ENCODE measurements at regions not wholly inside any gene's neighbourhood (a gene's known extent, or its start where the extent isn't known, plus 50 kb on each side); places are given as distances from the start of the nearest gene placed in this dataset.
A peak's percentile ranks its signal among the peaks of the same experiment; 100 is the strongest.

DNA sequence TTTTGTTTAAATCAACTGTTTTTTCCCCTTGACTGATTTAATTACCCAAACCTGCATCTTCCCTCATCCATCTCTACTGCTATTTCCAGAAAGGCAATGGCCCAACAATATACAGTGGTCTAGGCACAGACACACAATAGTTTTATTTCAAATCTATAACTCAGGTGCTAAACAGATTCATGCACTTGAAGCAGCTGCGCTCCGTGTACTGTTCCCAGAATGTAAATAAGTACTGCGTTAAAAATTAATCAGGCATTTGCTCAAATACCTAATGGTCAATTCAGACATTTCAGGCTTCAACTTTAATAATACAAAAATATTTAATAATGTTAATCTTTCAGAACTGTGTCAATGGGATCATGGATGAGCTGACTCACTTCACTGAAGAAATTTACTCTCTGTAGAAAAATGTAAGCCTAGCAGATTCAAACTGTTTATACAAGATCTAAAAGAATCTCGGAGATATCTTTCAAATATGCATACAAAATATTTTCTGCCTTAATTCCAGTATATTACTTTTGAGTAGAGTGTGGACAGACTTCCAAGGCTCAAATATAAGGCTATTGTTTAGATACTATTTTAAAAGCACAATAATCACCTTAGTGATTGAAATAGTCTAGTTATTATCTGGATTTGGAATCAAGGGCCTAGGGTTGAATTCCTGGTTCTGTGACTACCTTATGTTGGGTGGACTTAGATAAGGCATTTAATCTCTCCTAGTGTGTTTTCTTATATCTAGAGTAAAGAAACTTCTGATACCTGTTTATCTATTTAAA, 97.4 kb upstream of the PSMD7 start:
- Histone ChIP-seq H3K4me1 (no peaks in the 10 kb centered on the region), H3K36me3 (no peaks in the 10 kb centered on the region), H3K27ac (no peak overlapping the region), H3K27me3 (no peaks in the 10 kb centered on the region), H3K9me3 (replicated peaks) (no peaks in the 10 kb centered on the region), H3K4me3 (no peak overlapping the region)
- DNase-seq: no peak

DNA sequence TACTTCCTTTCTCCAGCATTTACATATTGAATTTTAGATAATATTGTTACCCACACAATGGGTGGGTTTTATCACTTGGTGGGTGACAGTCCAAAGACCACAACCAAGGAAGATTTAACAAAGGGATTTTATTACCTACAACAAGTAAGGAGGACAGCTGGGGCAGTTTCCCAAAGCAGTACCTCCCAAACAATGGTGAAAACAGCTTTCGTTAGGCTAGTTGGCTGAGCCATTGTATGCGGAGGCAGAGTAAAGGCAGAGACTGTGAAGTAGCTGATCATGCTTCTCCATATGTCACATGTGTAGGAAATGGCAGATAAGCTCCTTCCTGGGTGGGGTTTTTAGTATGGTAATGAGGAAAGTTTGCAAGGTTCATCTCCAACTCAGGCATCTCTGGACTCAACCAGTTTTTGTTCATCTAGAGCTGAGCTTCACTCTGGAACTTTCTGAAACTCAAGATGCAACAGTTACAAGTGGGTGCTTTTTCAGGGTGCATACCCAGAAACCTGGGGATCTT, 104.3 kb upstream of the PSMD7 start:
- Histone ChIP-seq H3K9me3 (replicated peaks) (no peaks in the 10 kb centered on the region), H3K4me1 (no peaks in the 10 kb centered on the region)
- no peak for DNase-seq

DNA sequence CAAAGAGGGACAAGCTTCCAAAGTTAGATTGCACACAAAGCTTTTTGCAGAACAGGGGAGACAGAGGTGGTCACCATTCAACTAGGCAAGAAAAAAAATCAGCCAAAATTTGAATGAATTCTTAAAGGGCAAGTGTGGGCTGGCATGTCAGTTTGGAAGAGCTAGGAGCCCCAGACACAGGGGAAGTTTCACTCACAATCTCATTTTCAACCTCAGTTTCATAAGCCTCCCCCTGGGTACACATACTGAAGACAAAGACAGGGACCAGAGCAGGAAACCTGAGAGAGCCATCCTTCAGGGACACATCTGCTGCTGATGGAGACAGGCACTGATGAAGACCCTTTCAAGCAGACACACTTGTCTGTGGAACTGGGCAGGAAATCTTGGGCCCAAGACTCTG, 106.3 kb upstream of the PSMD7 start:
- Histone ChIP-seq H3K27me3 (no peaks in the 10 kb centered on the region), H3K36me3 (no peaks in the 10 kb centered on the region), H3K4me1 (no peaks in the 10 kb centered on the region), H3K4me3 (no peak overlapping the region), H3K9me3 (replicated peaks) (no peaks in the 10 kb centered on the region), H3K27ac (no peak overlapping the region)
- DNase-seq: no peak

More for the DNA sequence above, 104.3 kb upstream of the PSMD7 start:
- H3K27me3 ChIP-seq: no peaks in the 10 kb centered on the region
- H3K36me3 ChIP-seq: no peaks in the 10 kb centered on the region
- no peak overlapping the region for H3K4me3 ChIP-seq
- no peak overlapping the region for H3K27ac ChIP-seq

DNA sequence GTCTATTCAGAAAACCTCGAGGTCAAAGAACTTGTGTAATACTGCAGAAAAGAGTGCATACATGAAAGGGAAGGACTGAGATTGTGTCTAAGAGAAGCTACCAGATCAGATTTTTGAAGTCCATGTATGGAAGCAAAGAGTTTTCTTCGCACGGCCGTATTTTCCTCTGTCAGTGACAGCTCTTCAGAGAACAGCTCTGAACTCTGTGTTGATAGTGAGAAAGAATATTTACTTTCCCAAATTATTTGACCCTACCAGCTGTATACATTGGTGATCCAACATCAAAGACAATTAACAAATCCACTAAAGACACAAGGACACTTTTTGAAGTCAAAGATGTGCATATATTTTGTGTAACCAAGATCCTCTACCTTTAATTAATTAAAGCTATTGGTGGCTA, 107.8 kb upstream of the PSMD7 start:
- DNase-seq: no peak
- Histone ChIP-seq H3K36me3 (no peaks in the 10 kb centered on the region), H3K27me3 (no peaks in the 10 kb centered on the region)

DNA sequence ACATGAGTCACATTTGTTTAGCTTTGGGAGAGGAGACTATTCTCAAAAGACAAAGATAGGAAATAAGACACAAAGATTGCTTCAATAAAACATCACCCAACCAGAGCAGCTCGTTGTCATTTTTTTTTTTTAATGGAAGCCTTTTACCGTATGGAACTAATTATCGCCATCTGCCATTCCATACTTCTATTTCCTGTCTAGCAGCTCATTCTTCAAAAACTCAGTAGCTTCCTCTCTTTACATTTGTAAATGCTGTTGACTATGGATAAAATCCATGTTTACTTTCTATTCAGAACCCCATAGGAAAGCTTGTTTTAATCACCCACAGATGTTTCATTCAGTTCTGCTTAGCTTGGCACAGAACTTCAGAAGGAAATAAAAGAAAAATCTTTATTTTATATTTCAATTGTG, 110.0 kb upstream of the PSMD7 start:
- H3K36me3 ChIP-seq: no peaks in the 10 kb centered on the region
- H3K9me3 ChIP-seq (replicated peaks): no peaks in the 10 kb centered on the region
- H3K27ac ChIP-seq: no peak overlapping the region
- no peaks in the 10 kb centered on the region for H3K27me3 ChIP-seq
- H3K4me1 ChIP-seq: no peaks in the 10 kb centered on the region
- H3K4me3 ChIP-seq: no peak overlapping the region
- no peak for DNase-seq

More for the DNA sequence above, 107.8 kb upstream of the PSMD7 start:
- Histone ChIP-seq H3K4me3 (no peak overlapping the region), H3K4me1 (no peaks in the 10 kb centered on the region), H3K9me3 (replicated peaks) (no peaks in the 10 kb centered on the region), H3K27ac (no peak overlapping the region)

DNA sequence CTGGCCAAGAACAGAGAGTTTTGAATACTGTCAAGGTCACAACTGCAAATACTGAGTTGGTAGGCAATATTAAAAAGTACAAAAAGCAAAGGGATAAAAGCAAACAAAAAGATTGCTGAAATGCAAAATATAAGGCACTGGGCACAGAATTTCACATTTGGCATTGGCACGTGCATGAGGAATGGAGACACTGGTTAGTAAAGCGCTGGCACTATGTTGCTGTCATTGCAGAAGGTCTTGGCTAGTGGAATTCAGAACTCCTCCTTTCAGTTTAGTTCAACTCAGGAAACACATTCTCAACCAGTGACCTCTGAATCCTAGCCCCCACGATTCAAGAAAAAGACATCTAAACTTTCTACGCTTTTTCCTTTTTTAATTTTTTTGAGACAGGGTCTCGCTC, 111.8 kb upstream of the PSMD7 start:
- no peak overlapping the region for H3K27ac ChIP-seq

DNA sequence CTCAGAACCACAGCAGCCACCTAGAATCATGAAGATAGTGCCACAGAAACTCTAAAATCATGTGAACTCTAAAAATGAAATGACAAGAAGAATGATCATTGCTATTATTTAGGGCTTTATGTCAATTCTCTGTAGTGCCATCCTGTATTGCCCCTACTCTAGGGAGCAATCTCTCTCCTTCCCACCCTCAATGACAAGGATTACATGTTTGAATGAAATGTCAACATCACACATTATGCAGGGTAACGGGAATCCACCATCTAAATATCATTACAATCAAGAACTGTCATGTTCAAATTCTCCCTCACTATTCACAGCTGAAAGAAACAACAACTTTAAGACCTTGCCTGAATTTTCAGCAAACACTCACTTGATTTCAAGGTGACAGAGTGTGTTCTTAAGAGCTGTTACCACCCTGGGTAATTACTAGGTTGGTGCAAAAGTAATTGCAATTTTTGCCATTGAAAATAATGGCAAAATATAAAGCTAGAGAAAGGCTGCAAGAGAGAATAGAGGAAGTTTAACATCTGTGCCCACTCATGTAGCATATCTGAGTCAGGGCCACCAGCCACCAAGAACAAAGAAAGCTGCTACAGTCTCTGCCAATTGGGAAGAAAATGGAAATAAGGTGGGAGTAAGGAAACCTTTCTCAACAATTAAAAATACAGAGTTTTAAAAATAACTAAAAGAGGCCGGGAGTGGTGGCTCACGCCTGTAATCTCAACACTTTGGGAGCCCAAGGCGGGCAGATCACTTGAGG, 112.8 kb upstream of the PSMD7 start:
- DNase-seq: no peak
- no peaks in the 10 kb centered on the region for H3K27me3 ChIP-seq
- no peaks in the 10 kb centered on the region for H3K36me3 ChIP-seq
- H3K4me3 ChIP-seq: no peak overlapping the region
- H3K9me3 ChIP-seq (replicated peaks): no peaks in the 10 kb centered on the region
- H3K27ac ChIP-seq: no peak overlapping the region
- no peaks in the 10 kb centered on the region for H3K4me1 ChIP-seq

More for the DNA sequence above, 111.8 kb upstream of the PSMD7 start:
- H3K4me3 ChIP-seq: no peak overlapping the region
- no peaks in the 10 kb centered on the region for H3K36me3 ChIP-seq
- no peaks in the 10 kb centered on the region for H3K4me1 ChIP-seq
- H3K9me3 ChIP-seq (replicated peaks): no peaks in the 10 kb centered on the region
- no peak for DNase-seq
- H3K27me3 ChIP-seq: no peaks in the 10 kb centered on the region

DNA sequence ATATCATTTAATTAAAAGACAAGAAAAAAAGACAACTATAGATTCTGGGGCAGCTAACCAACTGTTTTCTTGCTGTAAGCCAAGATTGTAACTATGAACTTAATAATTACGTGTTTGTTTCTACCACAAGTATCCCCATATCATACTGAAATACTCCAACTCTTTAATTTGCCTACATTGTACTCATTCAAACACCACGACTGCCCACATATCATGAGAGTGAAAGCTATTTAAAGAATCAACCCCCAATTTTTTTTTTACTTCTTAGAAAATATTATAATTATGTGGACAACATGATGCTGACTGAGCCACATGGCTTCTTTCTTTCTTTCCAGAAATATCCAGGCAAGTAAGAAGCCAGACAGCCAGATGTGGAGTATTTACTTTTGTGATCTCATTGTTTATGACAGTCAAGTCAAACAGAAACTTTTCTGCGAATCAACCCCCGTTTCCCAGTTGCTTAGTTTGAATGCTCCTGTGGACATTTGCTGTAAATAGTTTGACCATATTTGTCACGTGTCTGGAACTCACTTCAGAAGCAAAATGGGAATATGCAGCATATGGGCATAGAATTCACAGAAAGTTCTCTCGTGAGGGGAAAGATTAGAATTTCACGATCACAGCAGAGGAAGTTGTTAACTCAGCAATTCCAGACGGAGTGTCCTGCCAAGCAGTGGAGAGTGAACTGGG, 126.8 kb upstream of the PSMD7 start:
- no peak overlapping the region for H3K4me3 ChIP-seq
- H3K4me1 ChIP-seq: no peaks in the 10 kb centered on the region
- H3K9me3 ChIP-seq (replicated peaks): no peaks in the 10 kb centered on the region
- H3K27me3 ChIP-seq: no peaks in the 10 kb centered on the region
- H3K36me3 ChIP-seq: no peaks in the 10 kb centered on the region
- no peak overlapping the region for H3K27ac ChIP-seq
- DNase-seq: peak in 1 of 2 experiments; percentile 1

DNA sequence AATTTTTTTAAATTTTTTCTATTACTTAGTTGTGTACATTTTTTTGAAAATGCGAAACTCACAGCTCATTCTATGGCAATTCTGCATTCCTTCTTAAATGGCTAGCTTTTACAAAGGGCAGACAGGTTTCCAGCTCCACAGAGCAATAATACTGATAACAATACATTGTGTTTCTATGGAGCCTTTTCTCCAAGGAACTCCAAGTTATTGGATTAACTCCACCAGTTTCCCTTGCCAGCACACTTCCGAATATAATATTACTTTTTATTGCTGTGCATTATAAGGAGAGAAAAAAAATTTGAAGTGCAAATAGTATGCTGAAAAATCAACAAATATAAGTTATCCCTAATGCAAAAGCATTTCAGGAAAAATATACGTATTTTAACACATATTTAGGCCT, 127.5 kb upstream of the PSMD7 start:
- DNase-seq: no peak
- H3K4me3 ChIP-seq: no peak overlapping the region
- H3K9me3 ChIP-seq (replicated peaks): no peaks in the 10 kb centered on the region
- no peak overlapping the region for H3K27ac ChIP-seq
- no peaks in the 10 kb centered on the region for H3K27me3 ChIP-seq
- H3K36me3 ChIP-seq: no peaks in the 10 kb centered on the region
- H3K4me1 ChIP-seq: no peaks in the 10 kb centered on the region

DNA sequence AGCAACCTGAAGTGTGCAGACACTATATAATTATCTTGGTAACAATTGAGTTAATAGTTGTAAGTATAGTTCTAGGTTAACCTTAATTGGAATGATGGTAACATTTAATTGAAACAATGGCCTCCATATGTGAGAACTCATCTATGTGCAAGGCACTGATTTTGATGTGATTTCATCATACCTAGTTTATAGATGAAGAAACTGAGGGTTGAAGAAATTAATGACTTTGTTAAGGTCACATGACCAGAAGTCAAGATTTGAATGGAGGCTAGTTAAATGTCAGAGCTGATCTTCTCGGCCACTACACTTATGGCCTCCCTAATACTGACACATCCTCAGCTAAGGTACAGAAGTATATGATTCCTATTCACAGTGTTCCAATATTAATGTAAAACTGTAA, 128.2 kb upstream of the PSMD7 start:
- Histone ChIP-seq H3K4me1 (no peaks in the 10 kb centered on the region), H3K27ac (no peak overlapping the region), H3K27me3 (no peaks in the 10 kb centered on the region), H3K9me3 (replicated peaks) (no peaks in the 10 kb centered on the region), H3K36me3 (no peaks in the 10 kb centered on the region), H3K4me3 (no peak overlapping the region)
- DNase-seq: no peak

DNA sequence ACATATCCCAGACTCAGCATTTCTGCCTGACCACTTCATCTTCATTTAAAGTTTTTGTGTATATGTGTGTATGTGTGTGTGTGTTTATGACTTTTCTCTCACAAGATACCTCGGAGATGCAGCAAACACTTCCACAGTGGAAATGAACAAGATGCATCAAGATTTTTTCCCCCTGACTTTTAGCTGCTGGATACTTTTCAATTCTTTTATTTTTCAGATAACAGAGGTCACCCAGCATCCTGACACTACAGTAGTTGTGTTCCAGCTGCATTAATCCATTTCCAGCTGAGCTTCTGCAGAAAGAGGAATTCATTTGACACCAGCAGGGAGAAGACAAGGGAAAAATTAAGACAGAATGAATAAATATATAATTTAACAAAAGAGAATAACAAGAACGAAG, 130.2 kb upstream of the PSMD7 start:
- no peaks in the 10 kb centered on the region for H3K36me3 ChIP-seq
- DNase-seq: no peak
- no peaks in the 10 kb centered on the region for H3K27me3 ChIP-seq
- no peak overlapping the region for H3K27ac ChIP-seq
- no peak overlapping the region for H3K4me3 ChIP-seq
- no peaks in the 10 kb centered on the region for H3K4me1 ChIP-seq
- H3K9me3 ChIP-seq (replicated peaks): no peaks in the 10 kb centered on the region

DNA sequence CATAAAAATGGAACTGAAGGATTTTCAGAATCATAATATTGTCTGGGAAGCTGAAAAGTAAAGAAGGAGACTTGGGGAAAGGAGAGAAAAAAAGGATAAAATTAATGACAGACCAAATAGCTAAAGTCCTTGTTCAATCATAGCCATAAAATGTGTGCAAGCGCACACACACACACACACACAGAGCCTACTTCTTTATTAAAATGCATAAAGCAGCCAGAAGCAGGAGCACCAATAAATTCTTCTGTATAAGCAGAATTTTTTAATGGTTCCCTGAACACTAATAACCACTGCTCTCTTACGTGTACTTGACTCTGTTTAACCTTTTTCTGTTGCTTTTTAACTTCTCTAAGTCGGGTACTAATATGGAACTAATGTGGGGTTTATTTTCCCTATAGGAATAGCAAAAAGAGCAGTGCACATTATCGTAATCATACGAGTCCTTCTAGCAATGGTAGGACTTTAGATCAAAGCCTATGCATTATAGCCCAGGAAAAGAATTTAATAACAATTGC, 131.0 kb upstream of the PSMD7 start:
- Histone ChIP-seq H3K4me3 (no peak overlapping the region), H3K27me3 (no peaks in the 10 kb centered on the region), H3K36me3 (no peaks in the 10 kb centered on the region), H3K9me3 (replicated peaks) (no peaks in the 10 kb centered on the region), H3K4me1 (no peaks in the 10 kb centered on the region), H3K27ac (no peak overlapping the region)
- no peak for DNase-seq

DNA sequence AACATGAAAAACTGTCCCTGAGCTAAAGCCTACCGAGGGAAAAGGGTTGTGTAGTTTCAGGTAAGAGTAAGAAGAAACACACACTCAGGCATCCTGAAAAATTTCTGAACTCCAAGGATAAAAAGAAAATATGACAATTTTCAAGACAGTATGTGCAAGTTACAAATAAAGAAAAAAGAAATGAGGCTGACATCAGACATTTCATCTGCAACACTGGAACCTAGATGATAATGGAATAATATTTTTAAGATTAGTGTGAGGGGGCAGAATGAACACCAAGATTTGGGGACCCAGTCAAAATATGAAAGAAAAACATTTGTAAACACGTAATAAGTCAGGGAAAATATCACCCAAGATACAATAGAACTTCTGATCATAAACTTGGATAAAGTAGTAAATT, 135.9 kb upstream of the PSMD7 start:
- Histone ChIP-seq H3K9me3 (replicated peaks) (no peaks in the 10 kb centered on the region), H3K4me3 (no peak overlapping the region), H3K27me3 (no peaks in the 10 kb centered on the region), H3K27ac (no peak overlapping the region), H3K4me1 (no peaks in the 10 kb centered on the region), H3K36me3 (no peaks in the 10 kb centered on the region)
- no peak for DNase-seq

DNA sequence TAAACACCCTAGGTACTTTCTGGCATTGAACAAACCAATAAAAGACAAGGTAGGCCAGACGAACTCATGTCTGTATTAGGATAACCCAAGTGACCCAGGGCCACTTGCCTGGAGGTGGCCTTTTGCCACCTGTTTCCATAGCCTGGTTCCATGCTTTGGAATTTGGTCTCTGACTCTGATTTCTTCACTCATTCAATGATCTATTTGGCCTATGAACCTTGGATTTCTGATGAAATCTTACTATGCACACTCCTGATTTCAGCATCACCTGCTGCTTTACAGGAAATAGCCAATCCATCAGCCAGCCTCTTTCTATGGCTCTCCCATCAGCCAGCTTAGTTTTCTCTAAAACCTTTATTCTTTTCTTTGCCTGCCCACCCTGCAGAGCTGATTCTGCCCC, 142.8 kb upstream of the PSMD7 start:
- no peak overlapping the region for H3K4me3 ChIP-seq
- no peaks in the 10 kb centered on the region for H3K9me3 ChIP-seq (replicated peaks)
- DNase-seq: no peak
- H3K36me3 ChIP-seq: no peaks in the 10 kb centered on the region
- no peaks in the 10 kb centered on the region for H3K4me1 ChIP-seq
- no peaks in the 10 kb centered on the region for H3K27me3 ChIP-seq
- no peak overlapping the region for H3K27ac ChIP-seq

DNA sequence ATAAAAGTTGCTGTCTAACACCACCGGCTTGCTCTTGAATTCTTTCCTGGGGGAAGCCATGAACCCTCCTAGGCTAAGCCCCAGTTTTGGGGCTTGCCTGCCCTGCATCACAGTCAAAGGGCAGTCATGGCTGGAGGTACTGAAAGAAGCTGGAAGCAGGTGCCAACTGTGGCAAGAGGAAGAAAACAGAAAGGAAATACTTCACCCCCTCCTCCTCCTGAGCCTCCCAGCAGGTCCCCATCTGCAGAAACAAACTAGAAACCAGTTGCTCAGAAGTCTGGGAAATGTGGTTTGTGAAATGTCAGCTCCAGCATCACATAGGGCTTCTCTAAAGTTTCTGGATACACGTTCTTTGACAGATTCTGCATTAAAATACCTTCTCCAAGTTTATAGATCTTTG, 150.0 kb upstream of the PSMD7 start:
- H3K9me3 ChIP-seq (replicated peaks): no peaks in the 10 kb centered on the region
- no peak overlapping the region for H3K4me3 ChIP-seq
- H3K27ac ChIP-seq: no peak overlapping the region
- H3K4me1 ChIP-seq: no peaks in the 10 kb centered on the region
- no peak for DNase-seq
- H3K27me3 ChIP-seq: no peaks in the 10 kb centered on the region
- H3K36me3 ChIP-seq: no peaks in the 10 kb centered on the region

Measured in SJCRH30 (cell line).